ENCODE measurements at regions not wholly inside any gene's neighbourhood (a gene's known extent, or its start where the extent isn't known, plus 50 kb on each side); places are given as distances from the start of the nearest gene placed in this dataset.

- no peak for DNase-seq (ENCODE audit: extremely low spot score, unreplicated experiment)
- Mint-ChIP-seq H3K4me3 (no peak overlapping the region), H3K4me1 (ENCODE audit: unreplicated experiment) (no peaks in the 10 kb centered on the region), H3K27ac (no peak overlapping the region), H3K27me3 (no peaks in the 10 kb centered on the region), H3K9me3 (peaks cover 20% of the 10 kb centered on the region), H3K36me3 (peaks cover 17% of the 10 kb centered on the region)
- no peak for TF ChIP-seq CTCF (conservative IDR thresholded peaks at IDR 0.05)
Observed at GRCh38 chr6:122558080-122558479, 52.1 kb upstream of the PKIB start.
